WI38 (cell line): ENCODE measurements at regions not wholly inside any gene's neighbourhood (a gene's known extent, or its start where the extent isn't known, plus 50 kb on each side); places are given as distances from the start of the nearest gene placed in this dataset.

Source experiments
- H3K4me3 ChIP-seq: 2 replicates; pipeline ENCODE4 v1.5.1; 2011; ENCODE audit warnings: low read depth, mild to moderate bottlenecking, control low read depth, low read length
- TF ChIP-seq, protein P1 (sequence below): IDR thresholded peaks from 2 replicates; pipeline ENCODE4 v1.5.1; 2012; ENCODE audit warnings: low read depth, mild to moderate bottlenecking, control low read depth, low read length

DNA sequence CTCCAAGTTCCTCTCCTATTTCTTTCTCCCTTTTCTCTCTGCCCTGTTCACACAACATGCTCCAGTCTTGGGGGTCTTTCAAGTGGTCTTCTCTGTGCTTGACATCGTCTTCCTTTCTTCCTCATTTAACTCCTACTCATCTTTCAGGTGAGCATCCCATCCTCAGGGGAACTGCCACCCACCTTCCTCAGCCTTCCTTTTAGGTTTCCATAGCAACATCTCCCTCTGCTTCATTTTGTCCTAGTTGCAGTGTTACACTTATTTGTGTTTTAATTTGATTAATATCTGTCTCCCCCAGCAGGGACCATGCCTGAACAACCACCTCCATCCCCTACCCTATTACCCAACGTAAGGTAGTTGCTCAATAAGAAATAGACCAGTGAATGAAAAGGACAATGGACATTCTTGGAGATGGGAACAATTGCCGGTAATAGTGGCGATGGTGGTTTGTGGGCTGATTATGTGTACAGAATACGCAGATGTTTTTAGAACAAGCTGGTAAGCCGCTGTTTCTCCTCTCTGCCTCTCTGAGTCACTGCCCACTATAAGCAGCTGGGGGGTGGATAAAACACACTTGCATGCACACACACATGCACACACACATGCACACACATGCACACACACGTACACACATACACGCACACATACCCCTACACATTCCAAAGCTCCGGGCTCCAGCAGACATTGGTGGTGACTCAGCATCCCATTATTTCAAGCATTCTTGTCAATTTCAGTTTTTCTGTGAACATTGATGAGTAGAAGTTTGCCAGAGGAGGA lies 251.6 kb downstream of the GATA3 start:
- TF ChIP-seq, protein P1, sequence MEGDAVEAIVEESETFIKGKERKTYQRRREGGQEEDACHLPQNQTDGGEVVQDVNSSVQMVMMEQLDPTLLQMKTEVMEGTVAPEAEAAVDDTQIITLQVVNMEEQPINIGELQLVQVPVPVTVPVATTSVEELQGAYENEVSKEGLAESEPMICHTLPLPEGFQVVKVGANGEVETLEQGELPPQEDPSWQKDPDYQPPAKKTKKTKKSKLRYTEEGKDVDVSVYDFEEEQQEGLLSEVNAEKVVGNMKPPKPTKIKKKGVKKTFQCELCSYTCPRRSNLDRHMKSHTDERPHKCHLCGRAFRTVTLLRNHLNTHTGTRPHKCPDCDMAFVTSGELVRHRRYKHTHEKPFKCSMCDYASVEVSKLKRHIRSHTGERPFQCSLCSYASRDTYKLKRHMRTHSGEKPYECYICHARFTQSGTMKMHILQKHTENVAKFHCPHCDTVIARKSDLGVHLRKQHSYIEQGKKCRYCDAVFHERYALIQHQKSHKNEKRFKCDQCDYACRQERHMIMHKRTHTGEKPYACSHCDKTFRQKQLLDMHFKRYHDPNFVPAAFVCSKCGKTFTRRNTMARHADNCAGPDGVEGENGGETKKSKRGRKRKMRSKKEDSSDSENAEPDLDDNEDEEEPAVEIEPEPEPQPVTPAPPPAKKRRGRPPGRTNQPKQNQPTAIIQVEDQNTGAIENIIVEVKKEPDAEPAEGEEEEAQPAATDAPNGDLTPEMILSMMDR = no peak
- no peak overlapping the region for H3K4me3 ChIP-seq

DNA sequence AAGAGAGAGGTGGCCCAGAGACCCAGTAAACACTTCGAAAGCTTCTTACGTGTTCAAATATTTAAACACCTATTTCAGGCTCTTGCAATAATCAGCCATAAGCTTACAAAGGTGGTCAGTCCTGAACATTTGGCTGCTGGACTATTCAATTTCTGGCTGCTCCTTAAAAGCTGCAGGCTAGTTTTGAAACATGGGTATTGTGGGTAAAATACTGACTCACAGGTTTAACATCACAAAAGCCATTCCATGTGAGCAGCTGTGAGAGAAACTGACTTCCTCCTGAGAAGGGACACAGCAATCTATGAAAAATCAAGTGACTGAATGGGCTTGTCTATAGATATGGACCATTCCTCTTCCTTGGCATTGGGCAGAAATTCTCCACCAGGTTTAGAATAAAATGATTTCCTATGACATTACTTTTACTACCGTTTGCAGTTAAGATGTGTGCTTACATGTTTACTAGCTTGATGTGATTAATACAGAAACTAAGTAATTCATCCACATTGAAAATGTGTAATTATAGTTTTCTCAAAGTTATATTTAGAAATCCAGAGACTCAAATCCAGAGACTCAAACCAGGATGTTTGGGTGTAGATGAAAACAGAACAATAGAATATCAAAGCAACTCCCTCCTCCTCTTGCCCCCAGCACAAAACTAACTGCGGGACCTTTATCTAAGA lies 252.3 kb downstream of the GATA3 start:
- TF ChIP-seq, protein P1 = no peak

DNA sequence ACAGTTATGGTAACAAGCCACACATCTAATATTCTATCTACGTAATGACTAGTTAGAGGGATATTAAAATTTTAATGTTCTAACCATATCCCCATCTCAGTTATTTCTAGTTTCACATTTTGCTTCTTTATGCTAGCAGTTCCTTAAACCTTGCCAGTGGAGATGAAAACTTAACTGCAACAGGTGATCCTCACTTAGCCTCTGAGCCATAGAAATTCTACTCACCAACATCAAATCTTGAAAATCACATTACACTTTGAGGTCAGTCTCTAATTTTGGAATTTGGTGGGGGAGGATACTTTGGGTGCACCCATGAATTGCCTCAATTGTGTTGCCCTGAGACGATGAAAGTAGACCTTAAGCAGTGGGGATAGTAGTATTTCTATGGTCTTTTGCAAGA lies 256.4 kb downstream of the GATA3 start:
- H3K4me3 ChIP-seq = no peak overlapping the region
- TF ChIP-seq, protein P1 = no peak

More for the DNA sequence above, 252.3 kb downstream of the GATA3 start:
- H3K4me3 ChIP-seq = no peak overlapping the region

DNA sequence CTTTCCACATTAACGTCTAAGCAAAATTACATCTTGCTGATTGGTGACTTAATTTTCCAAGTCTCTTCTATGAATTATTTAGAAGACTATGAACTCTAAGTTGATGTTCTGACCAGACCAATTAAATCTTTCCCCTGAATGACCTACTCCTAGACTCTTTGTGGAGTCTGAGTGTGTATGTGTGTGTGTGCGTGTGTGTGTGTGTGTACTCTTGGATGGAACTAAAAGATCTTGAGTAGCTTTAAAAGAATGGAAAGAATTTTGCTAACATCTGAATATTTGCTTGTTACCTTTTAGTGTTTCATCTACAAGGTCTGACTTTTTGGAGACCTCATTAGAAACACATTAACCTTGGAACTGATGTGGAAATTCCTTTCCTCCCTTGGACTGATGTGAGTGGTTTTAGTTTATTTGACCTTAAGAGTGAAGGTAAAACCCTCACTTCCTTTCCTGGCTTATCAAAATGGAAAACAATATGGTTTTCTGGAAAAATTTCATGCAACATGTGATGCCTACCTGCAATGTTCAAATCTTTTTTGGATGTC lies 257.1 kb downstream of the GATA3 start:
- TF ChIP-seq, protein P1 = no peak
- H3K4me3 ChIP-seq = no peak overlapping the region

DNA sequence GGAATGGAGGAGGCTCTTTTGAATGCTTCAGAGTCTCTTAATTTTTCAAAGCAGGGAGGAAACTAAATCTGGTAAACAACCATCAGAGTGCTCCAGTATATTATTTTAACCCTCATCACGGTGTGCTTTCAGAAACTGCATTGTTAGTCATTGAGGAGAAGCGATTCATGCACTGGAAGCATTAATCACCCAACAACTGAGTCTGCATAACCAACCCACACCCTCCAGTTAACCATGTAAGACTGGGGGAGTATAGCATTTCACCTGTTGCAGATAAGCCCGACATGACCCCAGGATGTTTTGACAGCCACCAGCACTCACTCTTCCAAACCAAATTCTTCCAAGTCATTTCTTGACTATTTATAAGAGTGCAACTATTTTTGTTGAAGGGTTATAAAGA lies 257.6 kb downstream of the GATA3 start:
- H3K4me3 ChIP-seq = no peak overlapping the region
- TF ChIP-seq, protein P1 = no peak

DNA sequence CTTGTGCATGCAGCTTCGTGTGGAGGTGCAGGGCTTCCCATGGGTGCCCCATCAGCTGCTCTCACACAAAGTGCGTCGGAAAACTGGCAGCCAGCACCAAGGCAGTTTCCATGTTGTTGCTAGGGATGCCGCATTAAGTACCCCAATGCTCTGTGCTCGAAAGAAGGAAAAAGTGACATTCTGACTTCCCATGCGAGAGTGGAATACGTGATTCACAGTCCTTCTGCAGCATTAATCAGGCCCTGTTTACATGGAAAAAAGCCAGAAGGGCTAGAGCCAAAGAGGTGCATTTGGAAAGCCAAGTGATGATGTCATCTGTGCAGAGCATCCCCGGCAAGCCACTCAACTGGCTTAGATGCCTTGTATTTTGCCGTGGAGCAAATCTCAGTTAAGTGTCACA lies 258.3 kb downstream of the GATA3 start:
- TF ChIP-seq, protein P1 = no peak
- H3K4me3 ChIP-seq = no peak overlapping the region

DNA sequence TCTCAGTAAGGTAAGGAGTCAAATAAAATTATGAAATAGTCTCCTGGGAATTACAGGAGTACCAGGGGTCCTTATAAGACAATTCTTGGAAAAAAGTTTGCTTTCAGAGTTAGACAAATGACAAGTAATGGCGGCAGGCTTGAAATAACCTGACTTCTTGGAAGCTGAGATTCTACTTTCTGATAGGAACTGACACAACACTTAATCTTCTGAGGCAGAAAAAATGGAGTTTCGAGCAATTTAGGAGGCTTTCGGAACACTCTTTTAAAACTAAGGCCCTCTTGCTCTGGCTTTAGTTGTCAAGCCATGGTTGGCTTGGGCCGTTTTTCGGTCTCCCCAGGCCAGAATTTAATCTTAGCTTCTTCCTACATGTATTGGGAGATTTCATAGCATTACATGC lies 260.0 kb downstream of the GATA3 start:
- H3K4me3 ChIP-seq = no peak overlapping the region
- TF ChIP-seq, protein P1 = no peak
